ENCODE measurements at regions not wholly inside any gene's neighbourhood (a gene's known extent, or its start where the extent isn't known, plus 50 kb on each side); places are given as distances from the start of the nearest gene placed in this dataset.
"Not testable (repeated sequence)": the region's sequence is repeated elsewhere in the genome, so short reads cannot be mapped to it uniquely, and the experiment has no call there.

- H3K9me3 Mint-ChIP-seq (ENCODE audit: low read depth, unreplicated experiment), result no peaks in the 10 kb centered on the region
- intact Hi-C loops (cut with micrococcal nuclease; ENCODE audit: unreplicated experiment), result no loop called here
- H3K4me1 Mint-ChIP-seq (ENCODE audit: low read depth, unreplicated experiment), result peaks cover 25% of the 10 kb centered on the region
- no peak for DNase-seq
- no peaks in the 10 kb centered on the region for H3K27me3 Mint-ChIP-seq (ENCODE audit: unreplicated experiment)
- H3K27ac Mint-ChIP-seq (ENCODE audit: unreplicated experiment), result no peak overlapping the region
- no peak overlapping the region for H3K4me3 Mint-ChIP-seq (ENCODE audit: low read depth, unreplicated experiment)
- CTCF ChIA-PET, result no interaction called here
- no TSS peak for BruUV-seq (replicated peaks)
- no peaks in the 10 kb centered on the region for H3K36me3 Mint-ChIP-seq (ENCODE audit: insufficient read depth, unreplicated experiment)
- TF ChIP-seq CTCF (IDR thresholded peaks at IDR 0.05; ENCODE audit: unreplicated experiment), result no peak
Observed at GRCh38 chr2:111537078-111537655, 346.8 kb downstream of the ANAPC1 start.

GRCh38 chr2:111539991-111540390 lies 344.0 kb downstream of the ANAPC1 start:
- CTCF ChIA-PET; H3K4me3 Mint-ChIP-seq (ENCODE audit: low read depth, unreplicated experiment); H3K27ac Mint-ChIP-seq (ENCODE audit: unreplicated experiment); H3K4me1 Mint-ChIP-seq (ENCODE audit: low read depth, unreplicated experiment); BruUV-seq (replicated peaks); H3K36me3 Mint-ChIP-seq (ENCODE audit: insufficient read depth, unreplicated experiment); H3K9me3 Mint-ChIP-seq (ENCODE audit: low read depth, unreplicated experiment); H3K27me3 Mint-ChIP-seq (ENCODE audit: unreplicated experiment); intact Hi-C loops (cut with micrococcal nuclease; ENCODE audit: unreplicated experiment); DNase-seq: not testable (repeated sequence)

- H3K36me3 Mint-ChIP-seq (ENCODE audit: insufficient read depth, unreplicated experiment); H3K4me3 Mint-ChIP-seq (ENCODE audit: low read depth, unreplicated experiment); BruUV-seq (replicated peaks); intact Hi-C loops (cut with micrococcal nuclease; ENCODE audit: unreplicated experiment); H3K9me3 Mint-ChIP-seq (ENCODE audit: low read depth, unreplicated experiment); CTCF ChIA-PET; H3K4me1 Mint-ChIP-seq (ENCODE audit: low read depth, unreplicated experiment); H3K27ac Mint-ChIP-seq (ENCODE audit: unreplicated experiment); DNase-seq; H3K27me3 Mint-ChIP-seq (ENCODE audit: unreplicated experiment): not testable (repeated sequence)
Observed at GRCh38 chr2:111542120-111542774, 341.7 kb downstream of the ANAPC1 start.

GRCh38 chr2:111544006-111544405 lies 340.0 kb downstream of the ANAPC1 start:
- H3K9me3 Mint-ChIP-seq (ENCODE audit: low read depth, unreplicated experiment); BruUV-seq (replicated peaks); H3K27ac Mint-ChIP-seq (ENCODE audit: unreplicated experiment); DNase-seq; H3K36me3 Mint-ChIP-seq (ENCODE audit: insufficient read depth, unreplicated experiment); H3K27me3 Mint-ChIP-seq (ENCODE audit: unreplicated experiment); intact Hi-C loops (cut with micrococcal nuclease; ENCODE audit: unreplicated experiment); H3K4me3 Mint-ChIP-seq (ENCODE audit: low read depth, unreplicated experiment); H3K4me1 Mint-ChIP-seq (ENCODE audit: low read depth, unreplicated experiment); CTCF ChIA-PET: not testable (repeated sequence)

- CTCF ChIA-PET; intact Hi-C loops (cut with micrococcal nuclease; ENCODE audit: unreplicated experiment); H3K4me3 Mint-ChIP-seq (ENCODE audit: low read depth, unreplicated experiment); H3K36me3 Mint-ChIP-seq (ENCODE audit: insufficient read depth, unreplicated experiment); H3K9me3 Mint-ChIP-seq (ENCODE audit: low read depth, unreplicated experiment); H3K27ac Mint-ChIP-seq (ENCODE audit: unreplicated experiment); H3K27me3 Mint-ChIP-seq (ENCODE audit: unreplicated experiment); BruUV-seq (replicated peaks); DNase-seq; H3K4me1 Mint-ChIP-seq (ENCODE audit: low read depth, unreplicated experiment): not testable (repeated sequence)
Observed at GRCh38 chr2:111545723-111546431, 338.1 kb downstream of the ANAPC1 start.

GRCh38 chr2:111546578-111546977 lies 337.4 kb downstream of the ANAPC1 start:
- H3K9me3 Mint-ChIP-seq (ENCODE audit: low read depth, unreplicated experiment); DNase-seq; CTCF ChIA-PET; H3K27me3 Mint-ChIP-seq (ENCODE audit: unreplicated experiment); BruUV-seq (replicated peaks); intact Hi-C loops (cut with micrococcal nuclease; ENCODE audit: unreplicated experiment); H3K27ac Mint-ChIP-seq (ENCODE audit: unreplicated experiment); H3K4me3 Mint-ChIP-seq (ENCODE audit: low read depth, unreplicated experiment); H3K36me3 Mint-ChIP-seq (ENCODE audit: insufficient read depth, unreplicated experiment); H3K4me1 Mint-ChIP-seq (ENCODE audit: low read depth, unreplicated experiment): not testable (repeated sequence)

- H3K4me3 Mint-ChIP-seq (ENCODE audit: low read depth, unreplicated experiment); H3K36me3 Mint-ChIP-seq (ENCODE audit: insufficient read depth, unreplicated experiment); intact Hi-C loops (cut with micrococcal nuclease; ENCODE audit: unreplicated experiment); H3K27me3 Mint-ChIP-seq (ENCODE audit: unreplicated experiment); H3K27ac Mint-ChIP-seq (ENCODE audit: unreplicated experiment); CTCF ChIA-PET; H3K9me3 Mint-ChIP-seq (ENCODE audit: low read depth, unreplicated experiment); H3K4me1 Mint-ChIP-seq (ENCODE audit: low read depth, unreplicated experiment); DNase-seq; BruUV-seq (replicated peaks): not testable (repeated sequence)
Observed at GRCh38 chr2:111549174-111549573, 334.8 kb downstream of the ANAPC1 start.

- H3K27me3 Mint-ChIP-seq (ENCODE audit: unreplicated experiment); H3K36me3 Mint-ChIP-seq (ENCODE audit: insufficient read depth, unreplicated experiment); H3K4me3 Mint-ChIP-seq (ENCODE audit: low read depth, unreplicated experiment); intact Hi-C loops (cut with micrococcal nuclease; ENCODE audit: unreplicated experiment); H3K4me1 Mint-ChIP-seq (ENCODE audit: low read depth, unreplicated experiment); DNase-seq; BruUV-seq (replicated peaks); CTCF ChIA-PET; H3K9me3 Mint-ChIP-seq (ENCODE audit: low read depth, unreplicated experiment): not testable (repeated sequence)
- peak overlapping the region; percentile 72 for H3K27ac Mint-ChIP-seq (ENCODE audit: unreplicated experiment)
Observed at GRCh38 chr2:111551428-111551827, 332.6 kb downstream of the ANAPC1 start.

- H3K4me3 Mint-ChIP-seq (ENCODE audit: low read depth, unreplicated experiment); intact Hi-C loops (cut with micrococcal nuclease; ENCODE audit: unreplicated experiment); H3K9me3 Mint-ChIP-seq (ENCODE audit: low read depth, unreplicated experiment); H3K27ac Mint-ChIP-seq (ENCODE audit: unreplicated experiment); CTCF ChIA-PET; H3K36me3 Mint-ChIP-seq (ENCODE audit: insufficient read depth, unreplicated experiment); H3K4me1 Mint-ChIP-seq (ENCODE audit: low read depth, unreplicated experiment); DNase-seq; H3K27me3 Mint-ChIP-seq (ENCODE audit: unreplicated experiment); BruUV-seq (replicated peaks): not testable (repeated sequence)
Observed at GRCh38 chr2:111552625-111553024, 331.4 kb downstream of the ANAPC1 start.
